ENCODE measurements at regions not wholly inside any gene's neighbourhood (a gene's known extent, or its start where the extent isn't known, plus 50 kb on each side); places are given as distances from the start of the nearest gene placed in this dataset.
A peak's percentile ranks its signal among the peaks of the same experiment; 100 is the strongest.

DNA sequence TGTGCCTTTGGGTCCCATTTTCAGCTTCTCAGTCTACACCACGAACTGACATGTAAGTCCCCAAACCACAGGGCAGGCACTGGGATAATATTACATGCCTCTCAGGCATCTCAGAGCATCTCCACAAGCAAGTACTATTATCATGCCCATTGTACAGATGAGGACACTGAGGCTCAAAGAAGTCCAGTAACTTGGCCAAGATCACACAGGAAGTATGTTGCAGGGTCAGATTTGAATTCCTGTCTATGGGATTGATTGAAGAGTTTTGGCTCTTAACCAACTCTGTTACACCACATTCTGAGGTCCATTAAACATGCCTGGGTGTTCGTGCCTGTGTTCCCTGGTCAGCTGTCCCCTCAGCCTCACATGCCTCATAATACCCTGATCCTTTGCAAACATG, 319.8 kb downstream of the FOXO1 start:
- no peaks in the 10 kb centered on the region for H3K9me3 ChIP-seq (ENCODE audit: low read depth)
- no peak overlapping the region for H3K4me3 ChIP-seq
- H3F3A ChIP-seq (ENCODE audit: low read depth), result peaks cover 4% of the 10 kb centered on the region
- TF ChIP-seq EZH2 (IDR thresholded peaks at IDR 0.05), result no peak
- TF ChIP-seq, protein P1, sequence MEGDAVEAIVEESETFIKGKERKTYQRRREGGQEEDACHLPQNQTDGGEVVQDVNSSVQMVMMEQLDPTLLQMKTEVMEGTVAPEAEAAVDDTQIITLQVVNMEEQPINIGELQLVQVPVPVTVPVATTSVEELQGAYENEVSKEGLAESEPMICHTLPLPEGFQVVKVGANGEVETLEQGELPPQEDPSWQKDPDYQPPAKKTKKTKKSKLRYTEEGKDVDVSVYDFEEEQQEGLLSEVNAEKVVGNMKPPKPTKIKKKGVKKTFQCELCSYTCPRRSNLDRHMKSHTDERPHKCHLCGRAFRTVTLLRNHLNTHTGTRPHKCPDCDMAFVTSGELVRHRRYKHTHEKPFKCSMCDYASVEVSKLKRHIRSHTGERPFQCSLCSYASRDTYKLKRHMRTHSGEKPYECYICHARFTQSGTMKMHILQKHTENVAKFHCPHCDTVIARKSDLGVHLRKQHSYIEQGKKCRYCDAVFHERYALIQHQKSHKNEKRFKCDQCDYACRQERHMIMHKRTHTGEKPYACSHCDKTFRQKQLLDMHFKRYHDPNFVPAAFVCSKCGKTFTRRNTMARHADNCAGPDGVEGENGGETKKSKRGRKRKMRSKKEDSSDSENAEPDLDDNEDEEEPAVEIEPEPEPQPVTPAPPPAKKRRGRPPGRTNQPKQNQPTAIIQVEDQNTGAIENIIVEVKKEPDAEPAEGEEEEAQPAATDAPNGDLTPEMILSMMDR (IDR thresholded peaks at IDR 0.05), result no peak
- no peak for TF ChIP-seq EZH2phosphoT487 (IDR thresholded peaks at IDR 0.05)
- no peak for DNase-seq (ENCODE audit: low spot score)
- H4K20me1 ChIP-seq (ENCODE audit: low read depth), result no peaks in the 10 kb centered on the region
- no peaks in the 10 kb centered on the region for H3K79me2 ChIP-seq (ENCODE audit: low read depth)
- Mint-ChIP-seq H3K36me3 (no peaks in the 10 kb centered on the region), H3K9me3 (peaks cover 8% of the 10 kb centered on the region), H3K27ac (peak overlapping the region; percentile 13), H3K27me3 (ENCODE audit: insufficient read depth, low read depth) (peaks cover 13% of the 10 kb centered on the region), H3K4me1 (peaks cover 67% of the 10 kb centered on the region), H3K4me3 (no peak overlapping the region)
- peaks cover 69% of the 10 kb centered on the region for H3K27me3 ChIP-seq
- no peak overlapping the region for H3K27ac ChIP-seq
- H3K36me3 ChIP-seq, result no peaks in the 10 kb centered on the region
- no peak overlapping the region for H2AFZ ChIP-seq (replicated peaks)
- no peak overlapping the region for H3K9ac ChIP-seq
- H3K4me2 ChIP-seq, result no peak overlapping the region
- peaks cover 27% of the 10 kb centered on the region for H3K4me1 ChIP-seq

DNA sequence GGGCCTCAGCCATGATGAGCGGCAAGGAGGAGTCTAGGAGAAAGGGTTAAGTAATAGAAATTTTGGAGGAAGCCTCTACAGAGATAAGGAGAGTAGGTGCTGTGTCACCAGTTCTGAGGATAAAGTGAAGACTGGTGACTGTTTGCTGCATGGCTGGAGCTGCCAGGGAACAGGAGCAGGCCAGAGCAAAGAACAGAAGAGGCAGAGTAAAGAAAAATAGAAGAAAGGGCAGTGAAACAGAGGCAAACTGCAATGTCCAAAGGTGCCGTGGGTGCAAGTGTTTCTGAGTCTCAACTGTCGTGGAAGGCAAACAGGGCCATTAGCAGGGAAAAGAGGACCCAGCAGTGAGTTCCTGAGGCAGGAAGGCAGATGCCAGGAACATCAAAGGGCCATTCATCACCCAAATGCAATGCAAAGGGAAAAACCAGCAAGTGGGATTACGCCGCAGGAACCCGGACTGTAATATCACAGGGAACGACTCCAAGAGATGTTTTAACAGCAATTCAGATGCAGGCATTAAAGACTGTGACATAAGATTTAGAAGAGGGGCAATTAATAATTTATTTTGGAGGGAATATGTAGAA, 318.3 kb downstream of the FOXO1 start:
- H3K4me1 ChIP-seq, result peaks cover 29% of the 10 kb centered on the region
- Mint-ChIP-seq H3K27me3 (ENCODE audit: insufficient read depth, low read depth) (peaks cover 11% of the 10 kb centered on the region), H3K9me3 (peaks cover 1% of the 10 kb centered on the region), H3K4me3 (no peak overlapping the region), H3K36me3 (no peaks in the 10 kb centered on the region), H3K4me1 (peaks cover 67% of the 10 kb centered on the region), H3K27ac (peak overlapping the region; percentile 51)
- H3K79me2 ChIP-seq (ENCODE audit: low read depth), result no peaks in the 10 kb centered on the region
- H3K27ac ChIP-seq, result no peak overlapping the region
- H2AFZ ChIP-seq (replicated peaks), result no peak overlapping the region
- no peaks in the 10 kb centered on the region for H3F3A ChIP-seq (ENCODE audit: low read depth)
- peaks cover 65% of the 10 kb centered on the region for H3K27me3 ChIP-seq
- no peak overlapping the region for H3K9ac ChIP-seq
- TF ChIP-seq, protein P1 (IDR thresholded peaks at IDR 0.05), result no peak
- no peak for TF ChIP-seq EZH2phosphoT487 (IDR thresholded peaks at IDR 0.05)
- no peak for TF ChIP-seq EZH2 (IDR thresholded peaks at IDR 0.05)
- H3K4me2 ChIP-seq, result no peak overlapping the region
- no peaks in the 10 kb centered on the region for H3K9me3 ChIP-seq (ENCODE audit: low read depth)
- no peaks in the 10 kb centered on the region for H4K20me1 ChIP-seq (ENCODE audit: low read depth)
- no peaks in the 10 kb centered on the region for H3K36me3 ChIP-seq
- no peak for DNase-seq (ENCODE audit: low spot score)
- H3K4me3 ChIP-seq, result no peak overlapping the region

DNA sequence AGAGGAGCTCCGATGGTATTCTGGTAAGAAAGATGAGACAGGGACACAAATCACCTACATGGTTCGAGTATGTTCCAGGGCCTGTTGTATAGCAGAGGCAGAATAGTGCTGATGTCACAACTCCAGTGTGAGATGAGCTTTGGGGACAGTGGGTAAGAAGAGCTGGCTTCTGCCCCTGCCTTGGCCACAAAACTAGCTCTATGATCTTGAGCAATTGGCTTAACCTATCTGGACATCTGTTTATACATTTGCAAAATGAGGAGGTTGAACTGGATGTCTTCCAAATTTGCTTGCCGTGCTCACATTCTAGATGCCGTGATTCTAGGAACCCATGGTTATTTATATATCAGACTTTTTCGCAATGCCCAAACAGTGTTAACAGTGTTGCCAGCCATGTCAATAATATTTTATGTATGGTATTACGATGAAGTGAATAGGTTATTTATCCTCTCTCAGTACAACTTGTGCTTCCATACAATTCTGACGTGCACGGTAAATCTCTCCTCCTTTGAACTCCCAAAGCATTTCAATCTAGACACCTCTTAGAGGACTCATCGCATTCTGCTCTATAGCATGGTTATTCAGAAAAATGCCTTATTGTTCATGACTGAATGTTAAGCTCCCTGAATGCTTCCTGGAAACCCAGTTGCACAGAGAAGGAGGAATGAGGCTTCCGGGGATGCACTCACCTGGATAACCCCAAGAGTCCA, 316.0 kb downstream of the FOXO1 start:
- H3F3A ChIP-seq (ENCODE audit: low read depth), result no peaks in the 10 kb centered on the region
- Mint-ChIP-seq H3K27me3 (ENCODE audit: insufficient read depth, low read depth) (peaks cover 11% of the 10 kb centered on the region), H3K4me1 (peaks cover 50% of the 10 kb centered on the region), H3K27ac (peak overlapping the region; percentile 6), H3K36me3 (no peaks in the 10 kb centered on the region), H3K9me3 (peaks cover 3% of the 10 kb centered on the region), H3K4me3 (no peak overlapping the region)
- no peaks in the 10 kb centered on the region for H3K9me3 ChIP-seq (ENCODE audit: low read depth)
- no peaks in the 10 kb centered on the region for H3K36me3 ChIP-seq
- peaks cover 26% of the 10 kb centered on the region for H3K4me1 ChIP-seq
- no peak overlapping the region for H2AFZ ChIP-seq (replicated peaks)
- H3K79me2 ChIP-seq (ENCODE audit: low read depth), result no peaks in the 10 kb centered on the region
- H3K4me2 ChIP-seq, result no peak overlapping the region
- no peak for TF ChIP-seq EZH2 (IDR thresholded peaks at IDR 0.05)
- TF ChIP-seq EZH2phosphoT487 (IDR thresholded peaks at IDR 0.05), result no peak
- TF ChIP-seq, protein P1 (IDR thresholded peaks at IDR 0.05), result no peak
- H4K20me1 ChIP-seq (ENCODE audit: low read depth), result no peaks in the 10 kb centered on the region
- no peak overlapping the region for H3K27ac ChIP-seq
- DNase-seq (ENCODE audit: low spot score), result no peak
- H3K4me3 ChIP-seq, result no peak overlapping the region
- H3K27me3 ChIP-seq, result peaks cover 42% of the 10 kb centered on the region
- no peak overlapping the region for H3K9ac ChIP-seq
